Endodermal cell (in vitro differentiated cells): ENCODE measurements at regions not wholly inside any gene's neighbourhood (a gene's known extent, or its start where the extent isn't known, plus 50 kb on each side); places are given as distances from the start of the nearest gene placed in this dataset.

Source experiments
- DNase-seq: peaks from one replicate; pipeline ENCODE4 v3.0.0-alpha.2; 2017
- H3K27ac ChIP-seq: 2 replicates; pipeline ENCODE4 v1.5.1; 2013; ENCODE audit warnings: mild to moderate bottlenecking, low read depth, low read length, moderate library complexity
- H3K27me3 ChIP-seq: 2 replicates; pipeline ENCODE4 v1.6.1; 2013; ENCODE audit warnings: mild to moderate bottlenecking, low read length, moderate library complexity; ENCODE audit not compliant: insufficient read depth, control insufficient read depth, poor library complexity, severe bottlenecking
- H3K36me3 ChIP-seq: 2 replicates; pipeline ENCODE4 v1.7.0; 2013; ENCODE audit warnings: mild to moderate bottlenecking, low read length, moderate library complexity; ENCODE audit not compliant: control insufficient read depth, insufficient read depth
- H3K4me1 ChIP-seq: one replicate; pipeline ENCODE4 v1.7.0; 2013; ENCODE audit warnings: low read length; ENCODE audit not compliant: control insufficient read depth, insufficient read depth
- H3K4me3 ChIP-seq: 2 replicates; pipeline ENCODE4 v1.5.1; 2013; ENCODE audit warnings: mild to moderate bottlenecking, low read length, moderate library complexity
- H3K9ac ChIP-seq: 2 replicates; pipeline ENCODE4 v1.6.1; 2013; ENCODE audit warnings: mild to moderate bottlenecking, low read length, moderate library complexity; ENCODE audit not compliant: poor library complexity, severe bottlenecking; ENCODE audit errors: extremely low read depth
- H3K9me3 ChIP-seq: 2 replicates; pipeline ENCODE4 v1.6.1; 2013; ENCODE audit warnings: mild to moderate bottlenecking, low read length, moderate library complexity; ENCODE audit not compliant: control insufficient read depth
- H3K27ac Mint-ChIP-seq: 2 replicates; pipeline ENCODE4 v1.8.0; 2020; ENCODE audit warnings: mixed read lengths
- H3K27me3 Mint-ChIP-seq: 2 replicates; pipeline ENCODE4 v1.8.0; 2021; ENCODE audit warnings: mild to moderate bottlenecking, mixed read lengths; ENCODE audit not compliant: insufficient read depth
- H3K36me3 Mint-ChIP-seq: 2 replicates; pipeline ENCODE4 v1.8.0; 2020; ENCODE audit warnings: low read depth, mixed read lengths
- H3K4me1 Mint-ChIP-seq: 2 replicates; pipeline ENCODE4 v1.8.0; 2020; ENCODE audit warnings: mixed read lengths
- H3K4me3 Mint-ChIP-seq: 2 replicates; pipeline ENCODE4 v1.8.0; 2020; ENCODE audit warnings: mild to moderate bottlenecking, moderate library complexity, mixed read lengths
- H3K9me3 Mint-ChIP-seq: 2 replicates; pipeline ENCODE4 v1.8.0; 2020; ENCODE audit warnings: mild to moderate bottlenecking, mixed read lengths
- WGBS, 2 experiments: methylation state at CpG; one replicate each; pipeline versions ENCODE4 v1.1.5 to v1.1.7; 2013; ENCODE audit warnings: missing lambda C conversion rate in 2 of 2, mixed read lengths in 1 of 2; ENCODE audit not compliant: insufficient coverage in 1 of 2, insufficient read length in 1 of 2; 5-methylcytosine and 5-hydroxymethylcytosine counted together
- TF ChIP-seq, protein P1 (sequence below): fragments of 200-600 bp; sonication (generic); conservative IDR thresholded peaks from 2 replicates; pipeline ENCODE4 v1.5.0; 2021; ENCODE audit warnings: antibody characterized with exemption, mild to moderate bottlenecking

DNA sequence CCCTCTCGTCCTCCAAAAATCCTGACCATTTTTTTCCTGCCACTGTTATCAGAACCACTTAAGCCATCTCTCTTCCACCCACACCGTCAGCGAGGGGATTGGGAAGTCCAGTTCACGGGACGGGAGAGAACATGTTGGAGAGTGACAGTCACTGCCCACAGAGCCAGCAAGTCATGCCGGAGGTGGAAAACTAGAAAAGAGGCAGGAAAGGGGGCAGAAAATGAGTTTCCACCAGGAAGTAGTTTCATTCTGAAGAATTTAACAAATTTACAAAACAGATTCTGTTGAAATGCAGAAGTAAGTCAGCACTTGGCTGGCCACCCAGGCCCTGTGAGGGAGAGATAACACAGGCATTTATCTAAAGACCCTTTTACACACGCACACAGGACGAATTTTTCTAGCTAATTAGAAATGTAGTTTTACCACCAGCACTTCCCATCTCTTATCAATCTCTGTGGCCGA lies 431.3 kb downstream of the TSN start:
- Histone ChIP-seq H3K4me1 (peaks cover 4% of the 10 kb centered on the region), H3K4me3 (no peak overlapping the region), H3K9ac (no peak overlapping the region), H3K27ac (no peak overlapping the region), H3K9me3 (no peaks in the 10 kb centered on the region), H3K27me3 (no peaks in the 10 kb centered on the region), H3K36me3 (no peaks in the 10 kb centered on the region)
- WGBS, 2 experiments, result 90 to 92% methylated on average over 6 to 9 of the region's 9 CpGs
- Mint-ChIP-seq H3K9me3 (no peaks in the 10 kb centered on the region), H3K27me3 (peaks cover 12% of the 10 kb centered on the region), H3K36me3 (no peaks in the 10 kb centered on the region), H3K27ac (no peak overlapping the region), H3K4me1 (peaks cover 7% of the 10 kb centered on the region), H3K4me3 (no peak overlapping the region)
- TF ChIP-seq, protein P1, sequence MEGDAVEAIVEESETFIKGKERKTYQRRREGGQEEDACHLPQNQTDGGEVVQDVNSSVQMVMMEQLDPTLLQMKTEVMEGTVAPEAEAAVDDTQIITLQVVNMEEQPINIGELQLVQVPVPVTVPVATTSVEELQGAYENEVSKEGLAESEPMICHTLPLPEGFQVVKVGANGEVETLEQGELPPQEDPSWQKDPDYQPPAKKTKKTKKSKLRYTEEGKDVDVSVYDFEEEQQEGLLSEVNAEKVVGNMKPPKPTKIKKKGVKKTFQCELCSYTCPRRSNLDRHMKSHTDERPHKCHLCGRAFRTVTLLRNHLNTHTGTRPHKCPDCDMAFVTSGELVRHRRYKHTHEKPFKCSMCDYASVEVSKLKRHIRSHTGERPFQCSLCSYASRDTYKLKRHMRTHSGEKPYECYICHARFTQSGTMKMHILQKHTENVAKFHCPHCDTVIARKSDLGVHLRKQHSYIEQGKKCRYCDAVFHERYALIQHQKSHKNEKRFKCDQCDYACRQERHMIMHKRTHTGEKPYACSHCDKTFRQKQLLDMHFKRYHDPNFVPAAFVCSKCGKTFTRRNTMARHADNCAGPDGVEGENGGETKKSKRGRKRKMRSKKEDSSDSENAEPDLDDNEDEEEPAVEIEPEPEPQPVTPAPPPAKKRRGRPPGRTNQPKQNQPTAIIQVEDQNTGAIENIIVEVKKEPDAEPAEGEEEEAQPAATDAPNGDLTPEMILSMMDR, result no peak
- no peak for DNase-seq

DNA sequence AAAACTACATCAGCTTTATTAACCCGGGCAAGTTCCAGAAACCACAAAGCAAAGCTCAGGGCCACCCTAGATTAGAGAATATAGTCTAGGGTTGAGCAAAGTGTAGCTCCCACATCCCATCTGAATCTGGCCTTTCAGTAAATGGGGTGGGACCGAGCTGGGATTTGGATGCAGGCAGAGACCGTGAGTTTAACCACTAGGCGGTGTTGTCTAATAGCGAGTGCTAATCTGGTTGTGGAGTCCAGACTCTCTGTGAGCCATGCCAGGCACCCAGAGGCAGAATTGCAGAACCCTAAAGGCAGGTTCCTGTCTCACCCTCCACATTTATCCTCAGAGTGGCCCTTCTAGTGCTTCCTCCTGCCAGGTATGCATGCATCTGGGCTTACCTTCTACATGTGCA lies 435.9 kb downstream of the TSN start:
- DNase-seq, result peak; percentile 89
- 67 to 100% methylated on average over 1 to 5 of the region's 5 CpGs for WGBS, 2 experiments
- H3K27me3 ChIP-seq, result no peaks in the 10 kb centered on the region
- no peak overlapping the region for H3K9ac ChIP-seq
- Mint-ChIP-seq H3K27ac (no peak overlapping the region), H3K9me3 (no peaks in the 10 kb centered on the region), H3K4me1 (peaks cover 12% of the 10 kb centered on the region), H3K4me3 (no peak overlapping the region), H3K36me3 (no peaks in the 10 kb centered on the region), H3K27me3 (peaks cover 12% of the 10 kb centered on the region)
- no peak overlapping the region for H3K27ac ChIP-seq
- H3K4me1 ChIP-seq, result peaks cover 4% of the 10 kb centered on the region
- H3K9me3 ChIP-seq, result no peaks in the 10 kb centered on the region
- TF ChIP-seq, protein P1, result peak; percentile 87
- H3K36me3 ChIP-seq, result no peaks in the 10 kb centered on the region
- no peak overlapping the region for H3K4me3 ChIP-seq

DNA sequence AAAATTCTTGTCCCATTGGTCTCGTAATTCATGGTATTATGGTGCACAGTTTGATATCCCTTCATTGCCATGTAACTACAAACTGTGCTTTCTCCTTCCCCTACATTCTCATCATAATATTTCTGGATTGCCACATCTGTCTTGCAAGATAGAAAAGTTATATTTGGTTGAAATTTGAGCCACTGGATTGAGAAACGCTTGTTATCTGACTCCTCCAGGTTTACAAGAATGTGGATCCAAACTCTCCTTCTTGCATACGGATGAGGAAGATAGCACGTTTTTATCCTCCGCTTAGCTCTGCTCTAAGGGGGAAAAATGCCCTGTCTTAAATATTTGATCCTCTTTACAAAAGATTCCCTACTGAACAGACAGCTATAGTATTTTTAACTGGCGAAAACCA lies 438.2 kb downstream of the TSN start:
- Mint-ChIP-seq H3K36me3 (no peaks in the 10 kb centered on the region), H3K4me3 (no peak overlapping the region), H3K27me3 (peaks cover 7% of the 10 kb centered on the region), H3K27ac (no peak overlapping the region), H3K9me3 (no peaks in the 10 kb centered on the region), H3K4me1 (peaks cover 12% of the 10 kb centered on the region)
- no peaks in the 10 kb centered on the region for H3K27me3 ChIP-seq
- TF ChIP-seq, protein P1, result no peak
- H3K9me3 ChIP-seq, result no peaks in the 10 kb centered on the region
- no peak overlapping the region for H3K9ac ChIP-seq
- H3K4me1 ChIP-seq, result peaks cover 4% of the 10 kb centered on the region
- WGBS, 2 experiments, result 93 to 94% methylated on average over 6 of the region's 6 CpGs
- H3K4me3 ChIP-seq, result no peak overlapping the region
- no peak for DNase-seq
- H3K36me3 ChIP-seq, result no peaks in the 10 kb centered on the region
- no peak overlapping the region for H3K27ac ChIP-seq
